Prostate gland (tissue), 2 donors: ENCODE measurements at regions not wholly inside any gene's neighbourhood (a gene's known extent, or its start where the extent isn't known, plus 50 kb on each side); places are given as distances from the start of the nearest gene placed in this dataset.

Experiments used
- CTCF ChIP-seq, 4 experiments: fragments of 200-600 bp in 2 of 4; fragments of 450-650 bp in 2 of 4; sonication (generic) in 2 of 4; IDR thresholded peaks; 1 replicate in 3 of 4; 2 replicates in 1 of 4; pipeline ENCODE4 v1.5.1; 2016 to 2019; ENCODE audit warnings: antibody characterized with exemption in 4 of 4, mild to moderate bottlenecking in 2 of 4, moderate library complexity in 2 of 4
- POLR2A ChIP-seq: fragments of 450-650 bp; IDR thresholded peaks from one replicate; pipeline ENCODE4 v1.6.1; 2016; ENCODE audit warnings: antibody characterized with exemption, mild to moderate bottlenecking
- POLR2AphosphoS5 ChIP-seq: sonication (generic); formaldehyde crosslinking; IDR thresholded peaks from one replicate; pipeline ENCODE4 v1.6.1; 2017; ENCODE audit warnings: antibody characterized with exemption

- TF ChIP-seq POLR2AphosphoS5 (no peak), POLR2A (no peak), CTCF (IDR thresholded peaks at IDR 0.05) (no peak)
Measured at GRCh38 chr2:53452957-53453748, 314.5 kb upstream of the CHAC2 start.
